ENCODE measurements at regions not wholly inside any gene's neighbourhood (a gene's known extent, or its start where the extent isn't known, plus 50 kb on each side); places are given as distances from the start of the nearest gene placed in this dataset.

DNA sequence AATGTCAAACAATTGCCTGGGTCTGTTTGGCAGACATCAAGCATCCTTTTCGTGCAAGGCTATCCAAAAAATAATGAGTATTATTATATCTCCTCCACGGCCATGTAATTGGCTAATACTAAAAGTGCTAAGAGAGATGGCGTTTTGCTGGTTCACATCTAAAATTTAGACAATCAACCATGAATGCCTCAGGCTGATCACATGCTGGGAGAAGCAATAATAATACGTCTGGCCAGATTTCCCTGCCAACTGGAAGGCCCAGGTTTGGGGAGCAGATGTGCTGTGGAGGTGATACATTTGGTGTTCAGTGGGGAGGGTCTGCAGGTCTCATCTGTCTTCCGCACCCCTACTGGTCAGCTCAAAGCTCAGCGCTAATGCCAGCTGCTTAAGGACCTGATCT is 60.3 kb upstream of the CREB1 start:
- TF ChIP-seq, protein P1, sequence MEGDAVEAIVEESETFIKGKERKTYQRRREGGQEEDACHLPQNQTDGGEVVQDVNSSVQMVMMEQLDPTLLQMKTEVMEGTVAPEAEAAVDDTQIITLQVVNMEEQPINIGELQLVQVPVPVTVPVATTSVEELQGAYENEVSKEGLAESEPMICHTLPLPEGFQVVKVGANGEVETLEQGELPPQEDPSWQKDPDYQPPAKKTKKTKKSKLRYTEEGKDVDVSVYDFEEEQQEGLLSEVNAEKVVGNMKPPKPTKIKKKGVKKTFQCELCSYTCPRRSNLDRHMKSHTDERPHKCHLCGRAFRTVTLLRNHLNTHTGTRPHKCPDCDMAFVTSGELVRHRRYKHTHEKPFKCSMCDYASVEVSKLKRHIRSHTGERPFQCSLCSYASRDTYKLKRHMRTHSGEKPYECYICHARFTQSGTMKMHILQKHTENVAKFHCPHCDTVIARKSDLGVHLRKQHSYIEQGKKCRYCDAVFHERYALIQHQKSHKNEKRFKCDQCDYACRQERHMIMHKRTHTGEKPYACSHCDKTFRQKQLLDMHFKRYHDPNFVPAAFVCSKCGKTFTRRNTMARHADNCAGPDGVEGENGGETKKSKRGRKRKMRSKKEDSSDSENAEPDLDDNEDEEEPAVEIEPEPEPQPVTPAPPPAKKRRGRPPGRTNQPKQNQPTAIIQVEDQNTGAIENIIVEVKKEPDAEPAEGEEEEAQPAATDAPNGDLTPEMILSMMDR (IDR thresholded peaks at IDR 0.05) = no peak
- no peak for TF ChIP-seq POLR2A (IDR thresholded peaks at IDR 0.05)

Measured in thyroid gland (tissue), 4 donors.